Psoas muscle (tissue), 7 donors: ENCODE measurements at regions not wholly inside any gene's neighbourhood (a gene's known extent, or its start where the extent isn't known, plus 50 kb on each side); places are given as distances from the start of the nearest gene placed in this dataset.

Source experiments
- ATAC-seq, 4 donors: fragments of 200-7000 bp; cut with Tn5 transposase; one replicate each; pipeline ENCODE4 v1.9.1; 2020; ENCODE audit warnings: moderate library complexity in 3 of 4, mild to moderate bottlenecking in 2 of 4
- DNase-seq, 2 donors: peaks; one replicate each; pipeline ENCODE4 v3.0.0-alpha.2; 2020
- H3K27ac ChIP-seq: fragments of 200-600 bp; one replicate; pipeline ENCODE4 v1.8.0; 2022
- H3K27me3 ChIP-seq, 3 donors: fragments of 200-600 bp in 1 of 3; one replicate each; pipeline versions ENCODE4 v1.6.1 to v1.8.0; 2013 to 2022; ENCODE audit warnings: low read length in 2 of 3, mild to moderate bottlenecking in 2 of 3, moderate library complexity in 1 of 3; ENCODE audit not compliant: insufficient read depth in 3 of 3
- H3K36me3 ChIP-seq, 2 donors: fragments of 200-600 bp in 1 of 2; one replicate each; pipeline versions ENCODE4 v1.6.1 to v1.8.0; 2013 to 2022; ENCODE audit warnings: low read depth in 1 of 2, mild to moderate bottlenecking in 1 of 2, moderate library complexity in 1 of 2; ENCODE audit not compliant: insufficient read depth in 1 of 2
- H3K4me1 ChIP-seq: fragments of 200-600 bp; one replicate; pipeline ENCODE4 v1.8.0; 2022
- H3K4me3 ChIP-seq: fragments of 200-600 bp; one replicate; pipeline ENCODE4 v1.8.0; 2022; ENCODE audit warnings: mild to moderate bottlenecking
- H3K9me3 ChIP-seq: fragments of 200-600 bp; one replicate; pipeline ENCODE4 v1.8.0; 2022
- CTCF ChIP-seq: fragments of 200-600 bp; IDR thresholded peaks from one replicate; pipeline ENCODE4 v1.8.0; 2022; ENCODE audit warnings: antibody characterized with exemption
- WGBS, 3 donors: extraction: QIAGEN DNeasy Blood & Tissue Kit; methylation state at CpG; one replicate each; pipeline versions ENCODE4 v1.1.6 to v1.1.7; 2013; 5-methylcytosine and 5-hydroxymethylcytosine counted together
- intact Hi-C, 2 donors: fragments of 100-400 bp; cut with DNase I; formaldehyde crosslinking; loops; one replicate each; pipeline versions ENCODE4 v1.11.0 to v1.14.2; 2022
- donor health status: healthy with polysubstance abuse.
- donor health status: DM: no; HTN: no; CAD: no; lungs with moderate emphysema.
- donor health status: Bipolar disorder and iron deficiency.
- donor health status: healthy.
- donor health status: DM: yes; HTN: yes; CAD: no.
- donor health status: DM: no; HTN: no; CAD: no.
- donor health status: DM: yes; HTN: yes; CAD: no.

- WGBS, 3 donors: 31 to 71% (median 70%) methylated on average over 1 of the region's 1 CpG
- no peak for TF ChIP-seq CTCF
These were observed 281.4 kb upstream of the RGS17 start for GRCh38 chr6:153412519-153412918.

GRCh38 chr6:153411070-153411648 is 280.1 kb upstream of the RGS17 start:
- Histone ChIP-seq H3K27ac (no peak overlapping the region), H3K27me3 (no peaks in the 10 kb centered on the region), H3K36me3 (no peaks in the 10 kb centered on the region), H3K4me1 (no peaks in the 10 kb centered on the region), H3K4me3 (no peak overlapping the region), H3K9me3 (no peaks in the 10 kb centered on the region)
- no peak for ATAC-seq
- TF ChIP-seq CTCF: no peak
- DNase-seq: no peak
- intact Hi-C loops: no loop called here
- 79 to 91% (median 88%) methylated on average over 3 of the region's 3 CpGs for WGBS, 3 donors

More at GRCh38 chr6:153412519-153412918, 281.4 kb upstream of the RGS17 start:
- ATAC-seq (no peak), DNase-seq (no peak)
- Histone ChIP-seq H3K36me3 (no peaks in the 10 kb centered on the region), H3K9me3 (no peaks in the 10 kb centered on the region), H3K27ac (no peak overlapping the region), H3K27me3 (no peaks in the 10 kb centered on the region), H3K4me1 (no peaks in the 10 kb centered on the region), H3K4me3 (no peak overlapping the region)
- intact Hi-C loops: no loop called here

- no peak overlapping the region for H3K4me3 ChIP-seq
- 76 to 82% (median 77%) methylated on average over 4 of the region's 4 CpGs for WGBS, 3 donors
- no peak for DNase-seq
- ATAC-seq: no peak
- no peaks in the 10 kb centered on the region for H3K27me3 ChIP-seq
- no peaks in the 10 kb centered on the region for H3K9me3 ChIP-seq
- H3K36me3 ChIP-seq: no peaks in the 10 kb centered on the region
- no peak overlapping the region for H3K27ac ChIP-seq
- intact Hi-C loops: no loop called here
- no peak for TF ChIP-seq CTCF
- no peaks in the 10 kb centered on the region for H3K4me1 ChIP-seq
These were observed 274.8 kb upstream of the RGS17 start for GRCh38 chr6:153405931-153406330.

- H3K4me1 ChIP-seq: no peaks in the 10 kb centered on the region
- no peaks in the 10 kb centered on the region for H3K9me3 ChIP-seq
- no peaks in the 10 kb centered on the region for H3K36me3 ChIP-seq
- no peaks in the 10 kb centered on the region for H3K27me3 ChIP-seq
- intact Hi-C loops: no loop called here
- H3K4me3 ChIP-seq: no peak overlapping the region
- TF ChIP-seq CTCF: no peak
- DNase-seq: no peak
- no peak overlapping the region for H3K27ac ChIP-seq
- ATAC-seq: no peak
- WGBS, 3 donors: 87 to 90% (median 90%) methylated on average over 2 of the region's 2 CpGs
These were observed 270.7 kb upstream of the RGS17 start for GRCh38 chr6:153401751-153402150.

GRCh38 chr6:153392156-153392555 is 261.1 kb upstream of the RGS17 start:
- TF ChIP-seq CTCF: no peak
- ATAC-seq: no peak
- no peaks in the 10 kb centered on the region for H3K36me3 ChIP-seq
- H3K4me1 ChIP-seq: no peaks in the 10 kb centered on the region
- no peaks in the 10 kb centered on the region for H3K9me3 ChIP-seq
- no peak overlapping the region for H3K4me3 ChIP-seq
- WGBS, 3 donors: 74 to 84% (median 83%) methylated on average over 4 of the region's 4 CpGs
- no peak overlapping the region for H3K27ac ChIP-seq
- intact Hi-C loops: no loop called here
- DNase-seq: no peak
- no peaks in the 10 kb centered on the region for H3K27me3 ChIP-seq
